Testis (tissue), 2 donors: ENCODE measurements at regions not wholly inside any gene's neighbourhood (a gene's known extent, or its start where the extent isn't known, plus 50 kb on each side); places are given as distances from the start of the nearest gene placed in this dataset.

Experiments used
- CTCF ChIP-seq, 3 experiments: fragments of 450-650 bp in 2 of 3; fragments of 200-600 bp in 1 of 3; sonication (generic) in 1 of 3; IDR thresholded peaks; one replicate each; pipeline ENCODE4 v1.5.1; 2016 to 2019; ENCODE audit warnings: antibody characterized with exemption in 3 of 3, mild to moderate bottlenecking in 2 of 3, moderate library complexity in 1 of 3
- POLR2A ChIP-seq: fragments of 450-650 bp; IDR thresholded peaks from one replicate; pipeline ENCODE4 v1.6.1; 2017; ENCODE audit warnings: antibody characterized with exemption, mild to moderate bottlenecking, moderate library complexity

- TF ChIP-seq CTCF (IDR thresholded peaks at IDR 0.05) = no peak
- TF ChIP-seq POLR2A = no peak
Observed at GRCh38 chr11:91209306-91209705, 986.5 kb upstream of the CHORDC1 start.
